H1 (cell line): ENCODE measurements at regions not wholly inside any gene's neighbourhood (a gene's known extent, or its start where the extent isn't known, plus 50 kb on each side); places are given as distances from the start of the nearest gene placed in this dataset.

Experiments
- CEBPB ChIP-seq: IDR thresholded peaks from 2 replicates; pipeline ENCODE4 v1.6.1; 2012; ENCODE audit warnings: low read depth, low read length
- CHD7 ChIP-seq: fragments of 300-600 bp; sonication (generic); IDR thresholded peaks from 2 replicates; pipeline ENCODE4 v1.7.1; 2012; ENCODE audit warnings: low read length, moderate library complexity, mild to moderate bottlenecking, inconsistent platforms; ENCODE audit not compliant: insufficient replicate concordance
- EZH2 ChIP-seq: fragments of 200-600 bp; sonication (generic); IDR thresholded peaks from 2 replicates; pipeline ENCODE4 v1.7.1; 2012; ENCODE audit warnings: low read depth, mild to moderate bottlenecking, moderate library complexity, low read length, inconsistent platforms; ENCODE audit not compliant: severe bottlenecking
- JUND ChIP-seq: IDR thresholded peaks from 2 replicates; pipeline ENCODE4 v1.6.1; 2011; ENCODE audit warnings: mild to moderate bottlenecking, improper control_type of control experiment, low read length
- KDM5A ChIP-seq: fragments of 200-600 bp; IDR thresholded peaks from 2 replicates; pipeline ENCODE4 v1.7.1; 2012; ENCODE audit warnings: mild to moderate bottlenecking, low read length, inconsistent platforms, mixed read lengths
- POLR2A ChIP-seq, 2 experiments: IDR thresholded peaks; 1 replicate in 1 of 2; 2 replicates in 1 of 2; pipeline ENCODE4 v1.6.1; 2011; ENCODE audit warnings: low read depth in 2 of 2, low read length in 2 of 2, mild to moderate bottlenecking in 2 of 2; ENCODE audit errors: control extremely low read depth in 1 of 2
- RBBP5 ChIP-seq: IDR thresholded peaks from 2 replicates; pipeline ENCODE4 v1.7.1; 2012; ENCODE audit warnings: low read depth, mild to moderate bottlenecking, inconsistent platforms, low read length, moderate library complexity, borderline replicate concordance
- RNF2 ChIP-seq: fragments of 200-900, 300-1000 bp; sonication (generic); IDR thresholded peaks from 2 replicates; pipeline ENCODE4 v1.7.1; 2016; ENCODE audit warnings: borderline replicate concordance, low read depth, mild to moderate bottlenecking, antibody characterized with exemption, low read length; ENCODE audit not compliant: poor library complexity, severe bottlenecking; ENCODE audit errors: missing control alignments
- SP1 ChIP-seq: IDR thresholded peaks from 2 replicates; pipeline ENCODE4 v1.6.1; 2011; ENCODE audit warnings: low read depth, low read length
- SUZ12 ChIP-seq: fragments of 200-600 bp; sonication (generic); IDR thresholded peaks from 2 replicates; pipeline ENCODE4 v1.6.1; 2012; ENCODE audit warnings: mild to moderate bottlenecking, inconsistent platforms, low read length, moderate library complexity, mixed read lengths
- TCF12 ChIP-seq: IDR thresholded peaks from 2 replicates; pipeline ENCODE4 v1.6.1; 2011; ENCODE audit warnings: low read depth, mild to moderate bottlenecking, low read length
- TEAD4 ChIP-seq: IDR thresholded peaks from 2 replicates; pipeline ENCODE4 v1.6.1; 2012; ENCODE audit warnings: low read depth, low read length, inconsistent platforms, mixed read lengths
- TF ChIP-seq, protein P1 (sequence below), 3 experiments: IDR thresholded peaks; 1 replicate in 2 of 3; 2 replicates in 1 of 3; pipeline versions ENCODE4 v1.5.1 to v1.6.1; 2011; ENCODE audit warnings: low read length in 3 of 3, mild to moderate bottlenecking in 3 of 3, inconsistent platforms in 2 of 3, low read depth in 1 of 3, moderate library complexity in 1 of 3; ENCODE audit not compliant: insufficient read depth in 1 of 3; ENCODE audit errors: control extremely low read depth in 1 of 3

- TF ChIP-seq, protein P1, sequence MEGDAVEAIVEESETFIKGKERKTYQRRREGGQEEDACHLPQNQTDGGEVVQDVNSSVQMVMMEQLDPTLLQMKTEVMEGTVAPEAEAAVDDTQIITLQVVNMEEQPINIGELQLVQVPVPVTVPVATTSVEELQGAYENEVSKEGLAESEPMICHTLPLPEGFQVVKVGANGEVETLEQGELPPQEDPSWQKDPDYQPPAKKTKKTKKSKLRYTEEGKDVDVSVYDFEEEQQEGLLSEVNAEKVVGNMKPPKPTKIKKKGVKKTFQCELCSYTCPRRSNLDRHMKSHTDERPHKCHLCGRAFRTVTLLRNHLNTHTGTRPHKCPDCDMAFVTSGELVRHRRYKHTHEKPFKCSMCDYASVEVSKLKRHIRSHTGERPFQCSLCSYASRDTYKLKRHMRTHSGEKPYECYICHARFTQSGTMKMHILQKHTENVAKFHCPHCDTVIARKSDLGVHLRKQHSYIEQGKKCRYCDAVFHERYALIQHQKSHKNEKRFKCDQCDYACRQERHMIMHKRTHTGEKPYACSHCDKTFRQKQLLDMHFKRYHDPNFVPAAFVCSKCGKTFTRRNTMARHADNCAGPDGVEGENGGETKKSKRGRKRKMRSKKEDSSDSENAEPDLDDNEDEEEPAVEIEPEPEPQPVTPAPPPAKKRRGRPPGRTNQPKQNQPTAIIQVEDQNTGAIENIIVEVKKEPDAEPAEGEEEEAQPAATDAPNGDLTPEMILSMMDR (IDR thresholded peaks at IDR 0.05; ENCODE audit: control extremely low read depth in 1 of 3, insufficient read depth in 1 of 3, low read depth in 1 of 3, low read length in 3 of 3): no peak
- no peak for TF ChIP-seq CEBPB
- TF ChIP-seq SP1: no peak
- TF ChIP-seq TEAD4: no peak
- no peak for TF ChIP-seq EZH2
- no peak for TF ChIP-seq JUND
- no peak for TF ChIP-seq KDM5A
- no peak for TF ChIP-seq RBBP5
- TF ChIP-seq CHD7: no peak
- TF ChIP-seq RNF2: no peak
- no peak for TF ChIP-seq SUZ12
- TF ChIP-seq POLR2A (IDR thresholded peaks at IDR 0.05; ENCODE audit: control extremely low read depth in 1 of 2, low read depth in 2 of 2, low read length in 2 of 2): no peak
- TF ChIP-seq TCF12: no peak
Measured at GRCh38 chr13:32838945-32839344, 177.3 kb upstream of the KL start.
